BJ (cell line): ENCODE measurements at regions not wholly inside any gene's neighbourhood (a gene's known extent, or its start where the extent isn't known, plus 50 kb on each side); places are given as distances from the start of the nearest gene placed in this dataset.

ENCODE experiments used
- CTCF ChIA-PET: fragments of 350-600 bp; formaldehyde crosslinking; extraction: SDS; loops from one replicate; lab custom pipeline; 2021; ENCODE audit warnings: antibody characterized with exemption, inconsistent platforms; lab: Yijun Ruan, JAX
- POLR2A ChIA-PET: fragments of 300-600 bp; sonication (Branson Sonifier 250); formaldehyde crosslinking; extraction: SDS; loops from one replicate; lab custom pipeline; 2021; ENCODE audit warnings: antibody characterized with exemption; lab: Charles Lee
- DNase-seq: peaks from one replicate; pipeline ENCODE4 v3.0.0-alpha.2; 2011; ENCODE audit warnings: low read depth
- H3K27me3 ChIP-seq: 2 replicates; pipeline ENCODE4 v1.6.0; 2011; ENCODE audit warnings: low read length; ENCODE audit not compliant: control insufficient read depth, insufficient read depth
- H3K36me3 ChIP-seq: 2 replicates; pipeline ENCODE4 v1.5.1; 2011; ENCODE audit warnings: low read length; ENCODE audit not compliant: control insufficient read depth, insufficient read depth
- H3K4me3 ChIP-seq: 2 replicates; pipeline ENCODE4 v1.5.1; 2011; ENCODE audit warnings: low read depth, mild to moderate bottlenecking, control low read depth, low read length
- CTCF ChIP-seq: IDR thresholded peaks from 2 replicates; pipeline ENCODE4 v1.5.1; 2011; ENCODE audit warnings: low read depth, mild to moderate bottlenecking, control low read depth, inconsistent platforms, low read length, moderate library complexity; ENCODE audit not compliant: insufficient read depth

- Histone ChIP-seq H3K36me3 (no peaks in the 10 kb centered on the region), H3K27me3 (no peaks in the 10 kb centered on the region), H3K4me3 (no peak overlapping the region)
- no peak for DNase-seq
- CTCF ChIA-PET, result no interaction called here
- POLR2A ChIA-PET, result no interaction called here
- no peak for TF ChIP-seq CTCF
These were observed 333.4 kb downstream of the KCTD12 start for GRCh38 chr13:76552807-76553206.

- no peaks in the 10 kb centered on the region for H3K27me3 ChIP-seq
- POLR2A ChIA-PET, result no interaction called here
- TF ChIP-seq CTCF, result no peak
- no peak overlapping the region for H3K4me3 ChIP-seq
- DNase-seq, result no peak
- H3K36me3 ChIP-seq, result no peaks in the 10 kb centered on the region
- CTCF ChIA-PET, result no interaction called here
These were observed 334.0 kb downstream of the KCTD12 start for GRCh38 chr13:76552041-76552772.

GRCh38 chr13:76542176-76542575 lies 344.0 kb downstream of the KCTD12 start:
- Histone ChIP-seq H3K36me3 (no peaks in the 10 kb centered on the region), H3K27me3 (no peaks in the 10 kb centered on the region), H3K4me3 (no peak overlapping the region)
- TF ChIP-seq CTCF, result no peak
- no peak for DNase-seq
- CTCF ChIA-PET, result no interaction called here
- POLR2A ChIA-PET, result no interaction called here

GRCh38 chr13:76538004-76538403 lies 348.2 kb downstream of the KCTD12 start:
- H3K4me3 ChIP-seq, result no peak overlapping the region
- POLR2A ChIA-PET, result no interaction called here
- CTCF ChIA-PET, result no interaction called here
- no peaks in the 10 kb centered on the region for H3K36me3 ChIP-seq
- no peak for TF ChIP-seq CTCF
- H3K27me3 ChIP-seq, result no peaks in the 10 kb centered on the region
- no peak for DNase-seq

GRCh38 chr13:76533251-76533650 lies 353.0 kb downstream of the KCTD12 start:
- POLR2A ChIA-PET, result no interaction called here
- no peak for TF ChIP-seq CTCF
- H3K4me3 ChIP-seq, result no peak overlapping the region
- no peak for DNase-seq
- CTCF ChIA-PET, result no interaction called here
- no peaks in the 10 kb centered on the region for H3K36me3 ChIP-seq
- H3K27me3 ChIP-seq, result no peaks in the 10 kb centered on the region
